HG03066 (cell line): ENCODE measurements at regions not wholly inside any gene's neighbourhood (a gene's known extent, or its start where the extent isn't known, plus 50 kb on each side); places are given as distances from the start of the nearest gene placed in this dataset.
A peak's percentile ranks its signal among the peaks of the same experiment; 100 is the strongest.
"Not testable (repeated sequence)": the region's sequence is repeated elsewhere in the genome, so short reads cannot be mapped to it uniquely, and the experiment has no call there.

Source experiments
- ATAC-seq: cut with Tn5 transposase; IDR thresholded peaks from one replicate; pipeline ENCODE4 v1.9.1; 2021; ENCODE audit warnings: low read depth; ENCODE audit not compliant: unreplicated experiment

DNA sequence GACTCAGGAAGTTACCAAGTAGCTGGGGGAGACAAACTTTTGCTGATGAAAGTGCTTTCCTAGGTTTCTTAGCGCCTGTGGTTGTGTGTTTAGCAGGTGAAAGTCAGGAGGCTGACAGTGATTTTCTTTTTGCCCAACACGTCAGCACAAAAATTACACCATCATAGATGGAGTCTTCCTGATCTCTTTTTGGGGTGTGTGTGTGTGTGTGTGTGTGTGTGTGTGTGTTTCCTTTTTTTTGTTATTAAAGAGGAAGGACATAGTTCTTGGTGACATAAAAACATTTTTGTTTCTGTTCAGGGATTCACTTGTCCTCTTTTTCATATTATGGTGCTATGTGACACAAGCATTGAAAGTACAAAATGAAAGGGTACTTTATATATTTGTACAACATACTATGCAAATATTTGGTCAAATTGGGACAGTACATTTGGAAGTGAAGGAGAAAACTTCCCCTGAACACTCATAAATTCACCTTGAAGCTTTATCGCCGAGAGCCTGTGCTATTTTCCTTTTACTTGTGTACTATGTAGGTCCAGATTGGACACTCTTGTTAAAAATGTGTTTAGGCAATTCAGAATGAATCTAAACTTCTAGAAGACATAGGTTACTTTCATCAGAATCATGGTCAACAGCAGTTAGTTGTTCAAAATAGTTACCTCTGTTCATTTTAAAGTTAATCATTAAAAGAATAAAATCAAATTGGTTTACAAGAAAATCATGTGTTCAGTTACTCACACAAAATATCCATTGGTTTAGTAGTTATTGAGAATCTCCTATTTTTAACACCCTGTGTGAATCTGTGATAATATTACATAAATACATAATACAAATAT is 491.9 kb downstream of the IRS1 start:
- no peak for ATAC-seq

GRCh38 chr2:226306969-226307368 is 492.7 kb downstream of the IRS1 start:
- ATAC-seq, result no peak

DNA sequence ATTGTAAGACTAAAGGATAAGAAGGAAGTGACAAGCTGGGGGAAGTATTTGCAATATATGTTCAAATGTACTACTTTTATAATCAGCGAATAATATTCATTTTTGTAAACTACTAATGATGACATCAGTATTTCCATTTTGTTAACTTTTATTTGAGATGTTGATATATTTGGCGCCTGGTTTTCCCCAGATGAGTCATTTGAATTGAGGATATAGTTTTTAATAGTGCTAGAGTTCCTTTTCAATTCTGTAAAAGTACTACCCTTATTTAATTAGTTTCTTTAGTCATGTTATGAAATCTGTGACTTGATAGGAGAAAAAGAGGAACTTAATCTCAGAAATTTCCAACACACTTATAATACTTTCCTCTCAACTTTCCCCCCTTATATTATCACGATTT is 495.3 kb downstream of the IRS1 start:
- no peak for ATAC-seq

DNA sequence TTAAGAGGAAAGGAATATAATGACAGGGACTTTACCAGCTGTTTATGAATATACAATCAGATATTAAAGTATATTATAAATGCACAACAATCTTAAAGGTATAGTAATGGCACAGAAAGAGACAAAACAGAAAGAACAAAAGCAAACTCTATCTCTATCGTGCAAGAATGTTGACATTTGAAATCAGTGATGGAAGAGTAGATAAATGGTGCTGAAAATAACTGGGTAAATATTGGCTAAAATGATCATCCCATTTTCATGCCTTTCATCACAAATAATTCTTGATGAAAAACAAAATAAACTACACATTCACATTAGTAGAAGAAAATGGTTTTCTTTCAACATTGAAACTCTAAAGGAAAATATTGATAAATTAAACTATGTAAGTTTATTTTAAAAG is 495.9 kb downstream of the IRS1 start:
- ATAC-seq, result no peak

GRCh38 chr2:226300196-226300886 is 499.3 kb downstream of the IRS1 start:
- peak; percentile 82 for ATAC-seq

GRCh38 chr2:226299771-226300170 is 499.8 kb downstream of the IRS1 start:
- no peak for ATAC-seq

DNA sequence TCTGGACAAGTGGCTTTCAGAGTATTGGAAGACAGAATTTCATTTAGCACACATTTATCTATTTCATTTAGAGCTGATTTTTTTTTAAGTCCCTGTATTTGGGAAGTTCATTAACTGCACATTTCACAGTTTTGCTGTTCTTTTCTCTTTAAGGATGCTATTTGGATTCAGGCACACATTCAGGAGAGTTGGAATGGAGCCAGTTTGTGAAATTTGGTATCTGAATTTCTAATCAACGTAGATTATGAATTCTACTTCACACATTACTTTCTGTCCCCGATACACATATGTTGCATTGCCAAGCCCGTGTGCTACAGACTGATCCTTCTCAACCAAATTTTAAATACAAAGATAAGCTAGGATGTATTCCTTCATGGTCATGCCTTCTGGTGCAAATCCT is 503.9 kb downstream of the IRS1 start:
- no peak for ATAC-seq

DNA sequence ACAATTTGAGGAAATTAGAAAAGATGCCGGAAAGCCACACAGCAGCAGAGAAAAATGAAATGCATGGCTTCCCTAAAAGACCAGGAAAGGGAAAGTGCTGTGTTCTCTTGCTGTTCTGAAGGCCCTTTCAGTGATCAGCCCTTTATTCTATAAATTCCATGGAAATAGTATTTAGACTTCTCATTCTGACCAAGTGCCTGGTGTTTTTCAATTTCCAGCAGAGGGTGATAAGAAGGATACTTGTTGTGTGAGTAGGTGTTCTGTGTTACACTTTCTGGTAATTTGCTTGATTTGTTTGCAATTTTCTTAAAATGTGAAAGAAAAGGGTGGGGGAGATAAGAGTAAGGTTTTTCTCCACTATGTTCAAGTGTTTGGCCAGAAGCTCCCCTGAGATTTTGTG is 504.5 kb downstream of the IRS1 start:
- no peak for ATAC-seq

- not testable (repeated sequence) for ATAC-seq
Measured at GRCh38 chr2:226291281-226291680, 508.3 kb downstream of the IRS1 start.

GRCh38 chr2:226286916-226287315 is 512.7 kb downstream of the IRS1 start:
- ATAC-seq, result no peak

GRCh38 chr2:226283796-226284195 is 515.8 kb downstream of the IRS1 start:
- no peak for ATAC-seq

- ATAC-seq, result no peak
Measured at GRCh38 chr2:226282151-226282550, 517.5 kb downstream of the IRS1 start.

DNA sequence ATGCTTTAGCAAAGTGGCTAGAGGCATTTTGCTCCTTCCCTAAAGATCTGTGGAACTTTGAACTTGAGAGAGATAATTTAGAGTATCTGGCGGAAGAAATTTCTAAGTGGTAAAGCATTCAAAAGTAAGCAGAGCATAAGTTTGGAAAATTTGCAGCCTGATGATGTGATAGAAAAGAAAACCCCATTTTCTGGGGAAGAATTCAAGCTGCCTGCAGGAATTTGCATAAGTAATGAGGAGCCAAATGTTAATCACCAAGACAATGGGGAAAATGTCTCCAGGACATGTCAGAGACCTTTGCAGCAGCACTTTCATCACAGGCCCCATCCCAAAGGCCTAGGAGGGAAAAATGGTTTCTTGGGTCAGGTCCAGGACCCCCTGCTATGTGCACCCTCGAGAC is 519.5 kb downstream of the IRS1 start:
- ATAC-seq, result not testable (repeated sequence)

GRCh38 chr2:226275215-226275614 is 524.4 kb downstream of the IRS1 start:
- ATAC-seq, result no peak

- no peak for ATAC-seq
Measured at GRCh38 chr2:226274143-226274542, 525.5 kb downstream of the IRS1 start.

GRCh38 chr2:226273440-226273839 is 526.2 kb downstream of the IRS1 start:
- ATAC-seq, result no peak

DNA sequence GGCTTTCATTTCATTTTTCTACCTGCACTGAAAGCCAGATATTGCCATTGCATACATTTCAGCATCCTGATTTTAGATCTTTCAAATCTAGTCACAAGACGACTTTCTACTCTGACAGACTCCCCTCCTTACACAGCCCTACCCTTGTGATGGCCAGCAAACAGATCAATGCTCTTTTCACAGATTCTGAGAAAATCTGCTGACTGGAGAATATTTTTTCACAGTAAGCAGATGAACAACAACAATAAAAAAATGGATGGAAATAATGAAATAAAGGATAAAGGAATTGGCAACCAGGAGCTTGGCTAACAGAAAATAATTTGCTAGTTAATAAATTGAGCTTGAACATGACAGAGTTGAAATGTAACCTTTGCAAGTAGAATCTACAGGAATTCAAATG is 527.2 kb downstream of the IRS1 start:
- no peak for ATAC-seq

GRCh38 chr2:226270285-226271058 is 529.1 kb downstream of the IRS1 start:
- no peak for ATAC-seq

DNA sequence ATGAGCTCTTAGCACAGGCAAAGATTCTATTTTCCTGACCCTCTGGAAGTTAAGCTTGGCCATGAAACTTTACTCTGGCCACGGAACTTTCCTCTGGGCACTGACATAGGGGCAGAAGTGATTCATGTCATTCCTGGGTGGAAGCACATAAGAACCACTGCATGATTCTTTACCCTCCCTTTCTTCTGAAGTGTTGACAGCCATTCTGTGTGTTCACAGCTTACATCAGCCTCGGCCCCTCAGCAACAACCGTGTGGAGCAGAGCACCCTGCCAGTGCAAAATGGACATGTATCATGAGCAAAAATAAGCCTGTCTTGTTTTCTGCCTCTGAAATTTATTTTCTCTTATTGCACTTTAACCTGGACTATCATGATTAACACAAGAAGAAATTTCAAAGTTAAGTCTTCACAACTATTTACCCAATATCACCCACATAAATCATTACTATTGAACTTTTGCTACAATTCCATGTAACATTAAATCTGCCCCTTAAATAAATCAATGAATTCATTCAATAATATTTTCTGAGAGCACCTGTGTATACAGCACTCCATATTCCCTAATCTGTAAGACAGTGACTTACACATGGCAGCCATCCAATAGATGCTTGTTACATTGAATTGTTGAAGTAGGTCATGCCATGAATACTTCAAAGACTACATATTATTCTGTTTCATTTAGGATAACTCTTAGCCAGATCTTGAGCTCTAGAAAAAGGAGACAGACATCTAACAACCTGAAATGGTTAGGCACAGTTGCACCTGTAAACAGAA is 531.9 kb downstream of the IRS1 start:
- ATAC-seq, result no peak

GRCh38 chr2:226256709-226257376 is 542.8 kb downstream of the IRS1 start:
- no peak for ATAC-seq
